ENCODE measurements at regions not wholly inside any gene's neighbourhood (a gene's known extent, or its start where the extent isn't known, plus 50 kb on each side); places are given as distances from the start of the nearest gene placed in this dataset.
A peak's percentile ranks its signal among the peaks of the same experiment; 100 is the strongest.

- no peak for ATAC-seq
- no peaks in the 10 kb centered on the region for H3K9me3 ChIP-seq (replicated peaks; ENCODE audit: control insufficient read depth, insufficient read depth, low read length)
- DNase-seq (ENCODE audit: low read depth, low spot score) = no peak
- no peak overlapping the region for H2AFZ ChIP-seq (ENCODE audit: control insufficient read depth, low read depth, low read length)
- no peak for FAIRE-seq
- no peaks in the 10 kb centered on the region for H3K36me3 ChIP-seq (ENCODE audit: control insufficient read depth in 2 of 2, insufficient read depth in 2 of 2, low read length in 1 of 2)
- no peaks in the 10 kb centered on the region for H3K4me1 ChIP-seq (ENCODE audit: control insufficient read depth, insufficient read depth, low read length)
- H3K9ac ChIP-seq (ENCODE audit: control insufficient read depth, insufficient read depth, low read length) = no peak overlapping the region
- no peaks in the 10 kb centered on the region for H3K27me3 ChIP-seq (replicated peaks in 1 of 2; ENCODE audit: control insufficient read depth in 2 of 2, insufficient read depth in 2 of 2, low read length in 1 of 2)
- H3K4me2 ChIP-seq (ENCODE audit: control insufficient read depth, insufficient read depth) = no peak overlapping the region
- TF ChIP-seq ATF3 (IDR thresholded peaks at IDR 0.05; ENCODE audit: borderline replicate concordance, extremely low read depth, low read depth, low read length) = no peak
- no peak for TF ChIP-seq CBX3 (IDR thresholded peaks at IDR 0.05; ENCODE audit: borderline replicate concordance, low read depth)
- TF ChIP-seq TAF1 (IDR thresholded peaks at IDR 0.05; ENCODE audit: borderline replicate concordance, low read depth, low read length) = no peak
- TF ChIP-seq MTA2 (IDR thresholded peaks at IDR 0.05; ENCODE audit: low read depth) = peak; percentile 63
- no peak for TF ChIP-seq NR2C2 (IDR thresholded peaks at IDR 0.05; ENCODE audit: borderline replicate concordance, control insufficient read depth, insufficient read length, low read depth)
- no TSS peak for BruUV-seq (replicated peaks)
- no peaks in the 10 kb centered on the region for H4K20me1 ChIP-seq (ENCODE audit: control insufficient read depth, insufficient read depth)
- H3K79me2 ChIP-seq (ENCODE audit: control insufficient read depth, insufficient read depth, low read length) = no peaks in the 10 kb centered on the region
- ChIA-PET RAD21 (ENCODE audit: unreplicated experiment) (no interaction called here), SMC1A (ENCODE audit: uncharacterized antibody, unreplicated experiment) (interaction anchor here (1.0 kb wide), 1 partner anchor 8 kb away, joined by 6 read pairs; no protein-coding TSS in a partner anchor), CTCF (no interaction called here), POLR2A (no interaction called here)
- no peak overlapping the region for H3K4me3 ChIP-seq
- in situ Hi-C loops (cut with MboI) = no loop called here
- 8% methylated on average over 2 of the region's 2 CpGs for whole genome bisulfite sequencing (ENCODE audit: insufficient coverage, insufficient replicate concordance, low lambda C conversion rate, missing lambda C conversion rate)
- intact Hi-C loops (cut with micrococcal nuclease; ENCODE audit: unreplicated experiment) = no loop called here
- H3K27ac ChIP-seq (ENCODE audit: control insufficient read depth, insufficient read depth) = no peak overlapping the region
Measured at GRCh38 chr6:121688974-121689373, 253.5 kb downstream of the GJA1 start.

- ChIA-PET CTCF (no interaction called here), POLR2A (no interaction called here), SMC1A (ENCODE audit: uncharacterized antibody, unreplicated experiment) (no interaction called here), RAD21 (ENCODE audit: unreplicated experiment) (no interaction called here)
- 0% methylated on average over 1 of the region's 1 CpG for WGBS (ENCODE audit: insufficient coverage, insufficient replicate concordance, low lambda C conversion rate, missing lambda C conversion rate)
- H3K79me2 ChIP-seq (ENCODE audit: control insufficient read depth, insufficient read depth, low read length) = no peaks in the 10 kb centered on the region
- no TSS peak for BruUV-seq (replicated peaks)
- H3K4me2 ChIP-seq (ENCODE audit: control insufficient read depth, insufficient read depth) = no peak overlapping the region
- H3K27me3 ChIP-seq (replicated peaks in 1 of 2; ENCODE audit: control insufficient read depth in 2 of 2, insufficient read depth in 2 of 2, low read length in 1 of 2) = no peaks in the 10 kb centered on the region
- H3K9ac ChIP-seq (ENCODE audit: control insufficient read depth, insufficient read depth, low read length) = no peak overlapping the region
- in situ Hi-C loops (cut with MboI) = no loop called here
- H2AFZ ChIP-seq (ENCODE audit: control insufficient read depth, low read depth, low read length) = no peak overlapping the region
- FAIRE-seq (no peak), DNase-seq (ENCODE audit: low read depth, low spot score) (no peak), ATAC-seq (no peak)
- no peaks in the 10 kb centered on the region for H3K9me3 ChIP-seq (replicated peaks; ENCODE audit: control insufficient read depth, insufficient read depth, low read length)
- no peaks in the 10 kb centered on the region for H4K20me1 ChIP-seq (ENCODE audit: control insufficient read depth, insufficient read depth)
- H3K36me3 ChIP-seq (ENCODE audit: control insufficient read depth in 2 of 2, insufficient read depth in 2 of 2, low read length in 1 of 2) = no peaks in the 10 kb centered on the region
- no peak overlapping the region for H3K27ac ChIP-seq (ENCODE audit: control insufficient read depth, insufficient read depth)
- intact Hi-C loops (cut with micrococcal nuclease; ENCODE audit: unreplicated experiment) = no loop called here
- H3K4me3 ChIP-seq = no peak overlapping the region
- no peaks in the 10 kb centered on the region for H3K4me1 ChIP-seq (ENCODE audit: control insufficient read depth, insufficient read depth, low read length)
- TF ChIP-seq ZBTB33 (IDR thresholded peaks at IDR 0.05) = no peak
- TF ChIP-seq KAT2A (conservative IDR thresholded peaks at IDR 0.05; ENCODE audit: control insufficient read depth, low read depth, low read length) = no peak
- no peak for TF ChIP-seq RB1 (IDR thresholded peaks at IDR 0.05; ENCODE audit: borderline replicate concordance)
- no peak for TF ChIP-seq YBX1 (IDR thresholded peaks at IDR 0.05)
- no peak for TF ChIP-seq SKIL (IDR thresholded peaks at IDR 0.05; ENCODE audit: low read depth, poor library complexity, severe bottlenecking)
- no peak for TF ChIP-seq RCOR1 (conservative IDR thresholded peaks at IDR 0.05; ENCODE audit: low read depth, low read length)
- TF ChIP-seq POLR2A (IDR thresholded peaks at IDR 0.05; ENCODE audit: low read depth, low read length) = no peak
- TF ChIP-seq SREBF2 (IDR thresholded peaks at IDR 0.05; ENCODE audit: low read length) = no peak
- no peak for TF ChIP-seq ZSCAN29 (IDR thresholded peaks at IDR 0.05)
Measured at GRCh38 chr6:121691126-121691551, 255.7 kb downstream of the GJA1 start.

All from GM12878 (cell line).